A549 (cell line): ENCODE measurements at regions not wholly inside any gene's neighbourhood (a gene's known extent, or its start where the extent isn't known, plus 50 kb on each side); places are given as distances from the start of the nearest gene placed in this dataset.

ENCODE experiments used
- ATAC-seq, 2 experiments: fragments of 200-7000 bp in 1 of 2; fragments of >200 bp in 1 of 2; cut with Nextera tagmentation in 1 of 2; cut with Tn5 transposase in 1 of 2; 3 replicates each; pipeline versions ENCODE4 v1.8.0 to v1.9.1; 2018 to 2020; ENCODE audit warnings: mild to moderate bottlenecking in 1 of 2, moderate library complexity in 1 of 2
- CTCF ChIA-PET: fragments of 300-600 bp; sonication (Branson Sonifier 250); formaldehyde crosslinking; extraction: SDS; loops from one replicate; lab custom pipeline; 2021; ENCODE audit warnings: antibody characterized with exemption, inconsistent platforms; lab: Yijun Ruan, JAX
- POLR2A ChIA-PET: fragments of 350-600 bp; formaldehyde crosslinking; extraction: SDS; loops from one replicate; lab custom pipeline; 2021; ENCODE audit warnings: antibody characterized with exemption, inconsistent platforms; lab: Yijun Ruan, JAX
- DNase-seq, 2 experiments: peaks; one replicate each; pipeline versions ENCODE4 v3.0.0 to v3.0.0-alpha.2; 2011 to 2016; ENCODE audit warnings: low read depth in 1 of 2, low spot score in 1 of 2
- FAIRE-seq: peaks from 2 replicates; lab custom pipeline; 2011; peaks lifted over from hg19 to GRCh38; lab: Jason Lieb, UNC
- H3K27ac ChIP-seq, 2 experiments: fragments of >200 bp; sonication (Bioruptor Twin); formaldehyde crosslinking; 3 replicates each; pipeline ENCODE4 v1.5.1; 2016 to 2017
- H3K4me1 ChIP-seq: fragments of >200 bp; sonication (Bioruptor Twin); formaldehyde crosslinking; 3 replicates; pipeline ENCODE4 v1.6.1; 2016
- H3K4me2 ChIP-seq: fragments of >200 bp; sonication (Bioruptor Twin); formaldehyde crosslinking; 3 replicates; pipeline ENCODE4 v1.6.1; 2016
- H3K4me3 ChIP-seq: fragments of >200 bp; sonication (Bioruptor Twin); formaldehyde crosslinking; 3 replicates; pipeline ENCODE4 v1.5.1; 2016
- H3K9me3 ChIP-seq: fragments of >200 bp; sonication (Bioruptor Twin); formaldehyde crosslinking; 3 replicates; pipeline ENCODE4 v1.6.1; 2016
- CBX2 ChIP-seq: fragments of 200-600 bp; sonication (generic); IDR thresholded peaks from 2 replicates; pipeline ENCODE4 v1.6.1; 2016; ENCODE audit warnings: low read depth, mild to moderate bottlenecking, borderline replicate concordance
- CHD2 ChIP-seq: fragments of 150-350 bp; IDR thresholded peaks from 2 replicates; pipeline ENCODE4 v1.6.1; 2014; ENCODE audit warnings: low read length; ENCODE audit not compliant: partially characterized antibody
- EHF ChIP-seq: fragments of 250-450 bp; sonication (Bioruptor Pico); IDR thresholded peaks from 2 replicates; pipeline ENCODE4 v1.5.0; 2020; ENCODE audit warnings: mild to moderate bottlenecking
- EHMT2 ChIP-seq: fragments of 200-600 bp; sonication (generic); IDR thresholded peaks from 2 replicates; pipeline ENCODE4 v1.6.1; 2016; ENCODE audit warnings: antibody characterized with exemption, low read depth, mild to moderate bottlenecking, moderate library complexity
- ELK1 ChIP-seq: fragments of 150-350 bp; IDR thresholded peaks from 2 replicates; pipeline ENCODE4 v1.6.1; 2014; ENCODE audit warnings: low read depth, mild to moderate bottlenecking, low read length
- FOSL2 ChIP-seq, 2 experiments: fragments of 450-650 bp in 1 of 2; fragments of >200 bp in 1 of 2; sonication (Bioruptor Twin) in 1 of 2; formaldehyde crosslinking; IDR thresholded peaks; 2 replicates each; pipeline versions ENCODE4 v1.5.0 to v1.6.1; 2016 to 2020; ENCODE audit warnings: mild to moderate bottlenecking in 1 of 2, moderate library complexity in 1 of 2
- FOXS1 ChIP-seq: fragments of 250-450 bp; sonication (Bioruptor Pico); IDR thresholded peaks from 2 replicates; pipeline ENCODE4 v1.5.0; 2020; ENCODE audit warnings: mild to moderate bottlenecking, moderate library complexity
- GATA3 ChIP-seq: IDR thresholded peaks from 2 replicates; pipeline ENCODE4 v1.6.1; 2012; ENCODE audit warnings: borderline replicate concordance
- JUNB ChIP-seq: fragments of >200 bp; sonication (Bioruptor Twin); formaldehyde crosslinking; IDR thresholded peaks from 2 replicates; pipeline ENCODE4 v1.6.1; 2016
- MAFK ChIP-seq: fragments of 450-650 bp; IDR thresholded peaks from 2 replicates; pipeline ENCODE4 v1.6.1; 2014; ENCODE audit not compliant: partially characterized antibody
- MYC ChIP-seq: IDR thresholded peaks from 2 replicates; pipeline ENCODE4 v1.6.1; 2012; ENCODE audit warnings: mild to moderate bottlenecking, inconsistent platforms, low read length, improper control_type of control experiment, borderline replicate concordance
- POLR2A ChIP-seq: IDR thresholded peaks from 2 replicates; pipeline ENCODE4 v1.6.1; 2012; ENCODE audit warnings: mild to moderate bottlenecking, low read length
- RCOR1 ChIP-seq: fragments of 150-350 bp; IDR thresholded peaks from 2 replicates; pipeline ENCODE4 v1.6.1; 2014; ENCODE audit warnings: antibody characterized with exemption, low read length, low read depth
- ZFP36 ChIP-seq: fragments of 450-650 bp; IDR thresholded peaks from 2 replicates; pipeline ENCODE4 v1.6.1; 2014; ENCODE audit warnings: borderline replicate concordance; ENCODE audit not compliant: partially characterized antibody
- ZNF302 ChIP-seq: fragments of 250-450 bp; sonication (Bioruptor Pico); IDR thresholded peaks from 2 replicates; pipeline ENCODE4 v1.9.0; 2021; ENCODE audit warnings: inconsistent platforms, mild to moderate bottlenecking, moderate library complexity
- WGBS: methylation state at CpG from one replicate; pipeline ENCODE4 v1.1.6; 2017; ENCODE audit errors: missing lambda C conversion rate; 5-methylcytosine and 5-hydroxymethylcytosine counted together
- TF ChIP-seq, protein P1 (sequence below): fragments of >200 bp; sonication (Bioruptor Twin); formaldehyde crosslinking; IDR thresholded peaks from 3 replicates; pipeline ENCODE4 v1.6.1; 2016
- TF ChIP-seq, protein P2 (sequence below): fragments of >200 bp; sonication (Bioruptor Twin); formaldehyde crosslinking; IDR thresholded peaks from 2 replicates; pipeline ENCODE4 v1.6.1; 2016
- TF ChIP-seq, protein P3 (sequence below): fragments of 200-600 bp; sonication (generic); IDR thresholded peaks from 2 replicates; pipeline ENCODE4 v1.6.1; 2016; ENCODE audit warnings: antibody characterized with exemption, mild to moderate bottlenecking, moderate library complexity
- TF ChIP-seq, protein P4 (sequence below): fragments of 250-450 bp; sonication (Bioruptor Pico); IDR thresholded peaks from 2 replicates; pipeline ENCODE4 v1.5.0; 2021; ENCODE audit warnings: mild to moderate bottlenecking, moderate library complexity, borderline replicate concordance

GRCh38 chr3:132907293-132907692 lies 130.9 kb upstream of the TMEM108 start:
- ATAC-seq, result no peak
- no peak for DNase-seq
- Histone ChIP-seq H3K4me1 (no peaks in the 10 kb centered on the region), H3K4me2 (no peak overlapping the region), H3K9me3 (no peaks in the 10 kb centered on the region), H3K27ac (no peak overlapping the region), H3K4me3 (no peak overlapping the region)
- ChIA-PET POLR2A (no interaction called here), CTCF (no interaction called here)
- 78% methylated on average over 2 of the region's 10 CpGs for WGBS
- no peak for FAIRE-seq
- TF ChIP-seq JUNB (no peak), POLR2A (no peak), GATA3 (no peak), FOXS1 (CRISPR knock-in tag) (no peak), RCOR1 (no peak), ELK1 (no peak), MAFK (no peak), ZFP36 (no peak), EHF (CRISPR knock-in tag) (no peak), EHMT2 (no peak), FOSL2 (IDR thresholded peaks at IDR 0.05) (no peak), FOSL2 (CRISPR knock-in tag; IDR thresholded peaks at IDR 0.05) (no peak), CBX2 (no peak), CHD2 (no peak), MYC (no peak), ZNF302 (CRISPR knock-in tag) (no peak)
- TF ChIP-seq, protein P1, sequence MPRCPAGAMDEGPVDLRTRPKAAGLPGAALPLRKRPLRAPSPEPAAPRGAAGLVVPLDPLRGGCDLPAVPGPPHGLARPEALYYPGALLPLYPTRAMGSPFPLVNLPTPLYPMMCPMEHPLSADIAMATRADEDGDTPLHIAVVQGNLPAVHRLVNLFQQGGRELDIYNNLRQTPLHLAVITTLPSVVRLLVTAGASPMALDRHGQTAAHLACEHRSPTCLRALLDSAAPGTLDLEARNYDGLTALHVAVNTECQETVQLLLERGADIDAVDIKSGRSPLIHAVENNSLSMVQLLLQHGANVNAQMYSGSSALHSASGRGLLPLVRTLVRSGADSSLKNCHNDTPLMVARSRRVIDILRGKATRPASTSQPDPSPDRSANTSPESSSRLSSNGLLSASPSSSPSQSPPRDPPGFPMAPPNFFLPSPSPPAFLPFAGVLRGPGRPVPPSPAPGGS, result no peak
- TF ChIP-seq, protein P2, sequence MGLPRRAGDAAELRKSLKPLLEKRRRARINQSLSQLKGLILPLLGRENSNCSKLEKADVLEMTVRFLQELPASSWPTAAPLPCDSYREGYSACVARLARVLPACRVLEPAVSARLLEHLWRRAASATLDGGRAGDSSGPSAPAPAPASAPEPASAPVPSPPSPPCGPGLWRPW, result no peak
- TF ChIP-seq, protein P3, sequence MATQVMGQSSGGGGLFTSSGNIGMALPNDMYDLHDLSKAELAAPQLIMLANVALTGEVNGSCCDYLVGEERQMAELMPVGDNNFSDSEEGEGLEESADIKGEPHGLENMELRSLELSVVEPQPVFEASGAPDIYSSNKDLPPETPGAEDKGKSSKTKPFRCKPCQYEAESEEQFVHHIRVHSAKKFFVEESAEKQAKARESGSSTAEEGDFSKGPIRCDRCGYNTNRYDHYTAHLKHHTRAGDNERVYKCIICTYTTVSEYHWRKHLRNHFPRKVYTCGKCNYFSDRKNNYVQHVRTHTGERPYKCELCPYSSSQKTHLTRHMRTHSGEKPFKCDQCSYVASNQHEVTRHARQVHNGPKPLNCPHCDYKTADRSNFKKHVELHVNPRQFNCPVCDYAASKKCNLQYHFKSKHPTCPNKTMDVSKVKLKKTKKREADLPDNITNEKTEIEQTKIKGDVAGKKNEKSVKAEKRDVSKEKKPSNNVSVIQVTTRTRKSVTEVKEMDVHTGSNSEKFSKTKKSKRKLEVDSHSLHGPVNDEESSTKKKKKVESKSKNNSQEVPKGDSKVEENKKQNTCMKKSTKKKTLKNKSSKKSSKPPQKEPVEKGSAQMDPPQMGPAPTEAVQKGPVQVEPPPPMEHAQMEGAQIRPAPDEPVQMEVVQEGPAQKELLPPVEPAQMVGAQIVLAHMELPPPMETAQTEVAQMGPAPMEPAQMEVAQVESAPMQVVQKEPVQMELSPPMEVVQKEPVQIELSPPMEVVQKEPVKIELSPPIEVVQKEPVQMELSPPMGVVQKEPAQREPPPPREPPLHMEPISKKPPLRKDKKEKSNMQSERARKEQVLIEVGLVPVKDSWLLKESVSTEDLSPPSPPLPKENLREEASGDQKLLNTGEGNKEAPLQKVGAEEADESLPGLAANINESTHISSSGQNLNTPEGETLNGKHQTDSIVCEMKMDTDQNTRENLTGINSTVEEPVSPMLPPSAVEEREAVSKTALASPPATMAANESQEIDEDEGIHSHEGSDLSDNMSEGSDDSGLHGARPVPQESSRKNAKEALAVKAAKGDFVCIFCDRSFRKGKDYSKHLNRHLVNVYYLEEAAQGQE, result no peak

DNA sequence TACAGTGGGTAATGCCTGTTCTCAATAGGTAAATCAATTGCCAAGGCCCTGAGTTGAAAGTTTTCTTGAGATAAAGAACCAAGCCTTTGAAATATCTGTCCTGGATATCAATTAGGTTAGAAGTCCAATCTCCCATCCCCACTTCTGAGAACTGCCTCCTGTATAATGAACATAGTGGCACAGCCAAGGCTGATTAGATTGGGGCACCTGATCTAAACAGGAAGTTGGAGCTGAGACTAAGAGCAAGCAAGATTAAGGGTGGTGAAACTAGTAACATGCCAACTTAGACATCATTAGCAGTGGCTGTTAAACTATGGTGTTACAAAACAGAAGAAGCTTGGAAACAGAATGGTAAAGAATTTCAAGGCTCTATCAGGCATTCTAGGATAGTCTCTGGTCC lies 137.7 kb upstream of the TMEM108 start:
- ATAC-seq, result no peak
- Histone ChIP-seq H3K9me3 (no peaks in the 10 kb centered on the region), H3K4me1 (no peaks in the 10 kb centered on the region), H3K27ac (no peak overlapping the region), H3K4me2 (no peak overlapping the region), H3K4me3 (no peak overlapping the region)
- no peak for DNase-seq
- FAIRE-seq, result no peak
- ChIA-PET CTCF (no interaction called here), POLR2A (no interaction called here)
- TF ChIP-seq, protein P4, sequence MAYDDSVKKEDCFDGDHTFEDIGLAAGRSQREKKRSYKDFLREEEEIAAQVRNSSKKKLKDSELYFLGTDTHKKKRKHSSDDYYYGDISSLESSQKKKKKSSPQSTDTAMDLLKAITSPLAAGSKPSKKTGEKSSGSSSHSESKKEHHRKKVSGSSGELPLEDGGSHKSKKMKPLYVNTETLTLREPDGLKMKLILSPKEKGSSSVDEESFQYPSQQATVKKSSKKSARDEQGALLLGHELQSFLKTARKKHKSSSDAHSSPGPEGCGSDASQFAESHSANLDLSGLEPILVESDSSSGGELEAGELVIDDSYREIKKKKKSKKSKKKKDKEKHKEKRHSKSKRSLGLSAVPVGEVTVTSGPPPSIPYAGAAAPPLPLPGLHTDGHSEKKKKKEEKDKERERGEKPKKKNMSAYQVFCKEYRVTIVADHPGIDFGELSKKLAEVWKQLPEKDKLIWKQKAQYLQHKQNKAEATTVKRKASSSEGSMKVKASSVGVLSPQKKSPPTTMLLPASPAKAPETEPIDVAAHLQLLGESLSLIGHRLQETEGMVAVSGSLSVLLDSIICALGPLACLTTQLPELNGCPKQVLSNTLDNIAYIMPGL (CRISPR knock-in tag), result no peak
- no peak for TF ChIP-seq CBX2
- TF ChIP-seq, all 56 proteins: peak for 0
